NCI-H1930 (cell line): ENCODE measurements at regions not wholly inside any gene's neighbourhood (a gene's known extent, or its start where the extent isn't known, plus 50 kb on each side); places are given as distances from the start of the nearest gene placed in this dataset.
"Not testable (repeated sequence)": the region's sequence is repeated elsewhere in the genome, so short reads cannot be mapped to it uniquely, and the experiment has no call there.

ENCODE experiments used
- DNase-seq, 2 experiments: peaks; one replicate each; lab custom pipeline; 2025; lab: John Stamatoyannopoulos, UW

DNA sequence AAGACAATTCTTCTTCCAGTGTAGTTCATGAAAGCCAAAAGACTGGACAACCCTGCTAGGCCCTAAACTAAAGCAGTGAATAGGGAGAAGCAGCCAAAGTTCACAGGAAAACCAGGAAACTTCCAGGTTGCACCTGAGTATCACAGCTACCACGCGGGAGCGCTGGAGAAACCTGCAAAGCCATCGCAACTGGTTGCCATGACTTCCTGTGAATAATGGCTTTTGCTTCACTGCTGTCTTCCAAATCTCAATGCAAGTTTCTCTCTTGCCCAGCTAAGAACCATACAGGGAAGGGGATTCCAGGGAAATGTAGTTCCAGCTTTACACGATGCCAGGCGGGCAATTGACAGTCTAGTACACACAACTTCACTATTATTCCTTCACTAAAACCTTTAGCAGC lies 114.1 kb downstream of the GXYLT1 start:
- DNase-seq = no peak

DNA sequence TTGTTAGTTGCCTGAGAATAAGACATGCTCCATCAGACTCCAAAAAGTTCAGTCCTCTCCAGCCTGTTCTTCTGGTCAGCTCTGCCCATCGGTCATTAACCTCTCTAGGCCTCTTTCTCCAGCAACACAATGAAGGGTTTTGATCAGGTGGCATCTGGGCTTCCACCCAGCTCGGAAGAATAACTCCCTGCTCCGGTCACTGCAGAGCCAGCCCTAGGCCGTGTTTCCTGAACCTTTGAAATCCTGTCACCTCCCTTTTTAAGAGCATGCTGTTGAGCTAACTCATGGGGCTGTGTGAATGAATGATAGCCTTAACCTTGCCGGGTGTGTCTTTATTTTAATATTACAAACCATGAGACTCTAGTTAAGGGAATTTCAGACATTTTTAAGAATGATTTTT lies 117.1 kb downstream of the GXYLT1 start:
- no peak for DNase-seq

DNA sequence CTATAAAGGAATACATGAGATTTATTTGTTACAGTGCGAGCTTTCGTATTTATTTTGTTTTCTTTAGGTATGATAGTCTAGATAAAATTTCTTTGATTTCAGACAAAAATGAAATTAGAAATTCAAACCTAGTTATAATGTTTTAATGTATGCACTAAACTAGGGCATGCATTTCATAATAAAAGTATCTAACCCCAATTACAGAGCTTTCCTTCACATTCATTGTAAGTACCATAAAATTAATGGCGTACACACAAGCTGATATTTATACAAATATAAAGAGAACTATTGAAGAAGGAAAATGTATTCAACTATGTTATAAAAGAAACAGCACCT lies 120.2 kb downstream of the GXYLT1 start:
- no peak for DNase-seq

DNA sequence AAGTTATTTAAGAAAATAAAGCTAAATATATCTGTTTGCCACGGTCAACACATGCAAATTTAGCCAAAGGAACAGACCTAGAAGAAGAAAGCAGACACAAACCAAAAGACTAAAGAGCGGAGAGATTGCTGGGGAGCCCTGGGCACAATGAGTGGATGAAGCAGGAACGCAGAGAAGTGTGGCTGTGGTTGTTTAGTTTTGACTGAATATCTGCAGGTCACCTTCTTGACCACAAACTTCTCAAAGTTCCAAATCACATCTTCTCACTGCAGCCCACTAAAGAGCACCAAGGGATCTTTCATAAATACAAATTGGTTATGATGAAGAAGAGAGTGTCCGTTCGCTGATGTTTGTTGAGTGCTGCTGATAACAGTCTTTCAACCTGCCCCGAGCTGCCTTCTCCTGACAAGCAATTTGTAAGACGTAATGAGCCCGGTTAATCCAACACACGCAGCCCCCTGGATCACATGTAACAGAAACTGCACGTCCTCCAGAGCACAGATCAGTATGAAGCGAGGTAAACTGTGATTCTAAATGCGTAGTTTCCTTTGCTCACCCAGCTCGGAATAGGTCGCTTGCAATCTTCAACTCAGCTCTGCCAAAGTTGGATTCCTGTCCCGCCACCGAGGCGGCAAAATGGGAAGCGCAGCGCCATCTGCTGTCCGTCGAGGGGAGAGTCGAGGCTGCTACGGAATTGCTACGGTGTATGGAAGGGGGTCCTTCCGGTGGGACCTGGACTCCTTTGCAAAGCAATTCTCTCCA lies 120.8 kb downstream of the GXYLT1 start:
- DNase-seq = no peak

DNA sequence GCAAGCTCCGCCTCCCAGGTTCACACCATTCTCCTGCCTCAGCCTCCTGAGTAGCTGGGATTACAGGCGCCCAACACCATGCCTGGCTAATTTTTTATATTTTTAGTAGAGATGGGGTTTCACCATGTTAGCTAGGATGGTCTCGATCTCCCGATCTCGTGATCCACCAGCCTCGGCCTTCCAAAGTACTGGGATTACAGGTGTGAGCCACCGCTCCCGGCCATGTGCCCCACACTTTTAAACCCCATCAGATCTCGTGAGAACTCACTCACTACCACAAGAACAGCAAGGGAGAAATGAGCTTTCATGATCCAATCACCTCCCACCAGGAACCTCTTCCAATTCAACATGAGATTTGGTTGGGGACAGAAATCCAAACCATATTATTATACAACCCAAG lies 122.7 kb downstream of the GXYLT1 start:
- not testable (repeated sequence) for DNase-seq

DNA sequence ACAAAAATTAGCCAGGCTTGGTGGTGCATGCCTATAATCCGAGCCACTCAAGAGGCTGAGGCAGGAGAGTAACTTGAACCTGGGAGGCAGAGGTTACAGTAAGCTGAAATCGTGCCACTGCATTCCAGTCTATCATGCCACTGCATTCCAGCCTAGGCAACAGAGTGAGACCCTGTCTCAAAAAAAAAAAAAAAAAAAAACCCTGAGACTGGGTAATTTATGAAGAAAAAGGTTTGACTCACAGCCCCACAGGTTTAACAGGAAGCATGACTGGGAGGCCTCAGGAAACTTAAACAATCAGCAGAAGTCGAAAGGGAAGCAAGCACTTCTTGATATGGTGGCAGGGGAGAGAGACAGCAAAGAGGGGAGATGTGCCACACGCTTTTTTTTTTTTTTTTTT lies 123.2 kb downstream of the GXYLT1 start:
- DNase-seq = no peak

DNA sequence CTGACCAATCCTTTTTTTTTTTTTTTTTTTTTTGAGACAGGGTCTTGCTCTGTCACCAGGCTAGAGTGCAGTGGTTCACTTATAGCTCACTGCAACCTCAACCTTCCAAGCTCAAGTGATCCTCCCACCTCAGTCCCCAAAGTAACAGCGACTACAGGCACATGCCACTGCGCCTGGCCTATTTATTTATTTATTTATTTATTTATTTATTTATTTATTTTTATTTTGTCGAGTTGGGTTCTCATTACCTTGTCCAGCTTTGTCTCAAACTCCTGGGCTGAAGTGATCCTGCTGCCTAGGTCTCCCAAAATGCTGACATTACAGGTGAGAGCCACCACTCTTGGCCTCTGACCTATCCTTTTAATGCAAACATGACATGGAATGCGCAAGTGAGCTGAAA lies 124.4 kb downstream of the GXYLT1 start:
- no peak for DNase-seq

DNA sequence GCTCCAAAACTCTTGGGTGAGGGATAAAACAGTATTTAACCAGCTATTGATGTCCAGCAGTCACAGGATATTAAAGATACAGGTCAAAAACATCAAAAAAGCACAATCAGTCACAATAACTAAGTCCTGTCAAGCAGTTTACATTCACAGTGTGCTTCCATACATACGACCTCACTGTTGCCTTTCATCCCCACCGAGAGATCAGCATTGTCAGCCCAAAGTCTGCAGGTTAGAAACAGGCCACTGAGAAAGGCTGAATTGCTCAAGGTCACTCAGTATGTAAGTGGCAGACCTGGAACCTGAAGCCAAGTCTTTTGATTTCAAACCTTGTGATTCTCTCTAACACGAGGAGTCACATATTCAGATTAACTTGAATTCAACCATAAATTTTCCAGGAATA lies 124.9 kb downstream of the GXYLT1 start:
- DNase-seq = no peak

DNA sequence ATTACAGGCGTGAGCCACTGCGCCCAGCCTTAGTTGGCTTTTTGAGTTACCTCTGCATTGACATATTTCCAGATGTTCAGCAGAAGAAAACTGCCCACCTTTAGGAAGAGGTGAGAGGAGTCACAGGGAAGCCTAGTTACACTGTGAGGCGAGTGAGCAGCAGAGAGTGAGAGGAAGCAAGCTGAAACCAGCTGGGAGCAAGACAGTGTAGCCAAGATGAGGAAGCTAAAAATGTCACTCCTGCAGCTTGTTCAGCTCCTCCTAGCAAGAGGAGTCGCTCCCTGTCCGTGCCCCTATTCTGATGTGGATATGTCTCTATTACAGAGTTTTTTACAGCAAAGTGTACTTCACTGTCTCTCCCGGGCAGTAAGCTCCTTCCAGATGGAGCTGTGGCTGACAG lies 127.6 kb downstream of the GXYLT1 start:
- no peak for DNase-seq

DNA sequence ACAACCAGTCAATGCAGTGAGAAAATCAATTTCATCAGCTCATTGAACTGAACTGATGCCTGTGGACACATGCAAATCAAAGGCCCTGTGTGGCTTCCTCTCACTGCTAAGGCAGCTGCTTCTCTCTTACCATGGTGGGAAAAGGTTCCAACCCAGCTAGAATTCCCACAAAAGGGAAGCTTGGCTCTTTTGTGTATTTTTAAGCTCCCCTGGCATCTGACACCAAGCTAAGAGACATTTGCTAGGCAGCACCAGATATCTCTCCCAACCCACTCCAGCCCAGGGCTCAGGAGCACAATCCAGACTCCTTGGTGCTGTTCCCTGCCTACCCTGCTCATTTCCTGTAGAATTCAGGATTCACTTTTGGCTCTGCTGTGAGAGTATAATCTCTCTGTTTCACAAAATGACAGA lies 129.6 kb downstream of the GXYLT1 start:
- no peak for DNase-seq

DNA sequence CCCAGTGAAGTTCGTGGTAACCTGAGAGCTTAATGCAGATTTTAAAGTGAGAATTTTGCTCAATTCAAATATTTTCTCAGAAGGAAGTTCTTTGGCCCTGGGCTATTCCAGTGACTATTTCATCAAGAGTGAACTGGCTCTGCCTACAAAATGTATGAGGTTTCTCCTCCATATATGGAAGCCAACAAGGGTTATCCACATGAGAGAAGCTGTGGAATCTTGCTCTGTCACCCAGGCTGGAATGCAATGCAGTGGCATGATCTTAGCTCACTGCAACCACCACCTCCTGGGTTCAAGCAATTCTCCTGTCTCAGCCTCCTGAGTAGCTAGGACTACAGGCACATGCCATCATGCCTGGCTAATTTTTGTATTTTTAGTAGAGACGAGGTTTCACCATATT lies 132.2 kb downstream of the GXYLT1 start:
- not testable (repeated sequence) for DNase-seq

DNA sequence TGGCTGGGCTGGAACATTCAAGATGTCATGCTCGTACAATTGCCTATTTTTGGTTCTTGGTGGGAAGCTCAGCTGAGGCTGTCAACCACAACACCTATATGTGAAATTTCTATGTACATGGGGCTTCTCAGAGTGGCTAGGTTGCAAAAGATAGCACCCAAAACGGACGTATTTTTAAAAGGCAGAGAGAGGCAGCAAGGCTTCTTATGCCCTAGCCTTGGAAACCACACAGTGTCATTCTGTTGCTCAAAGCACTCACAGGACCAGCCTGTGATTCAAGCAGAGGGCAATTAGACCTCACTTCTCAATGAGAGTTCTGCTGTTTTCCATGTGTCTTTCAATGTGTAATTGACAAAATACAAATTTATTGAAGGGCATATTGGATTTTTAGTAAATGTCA lies 134.0 kb downstream of the GXYLT1 start:
- no peak for DNase-seq

DNA sequence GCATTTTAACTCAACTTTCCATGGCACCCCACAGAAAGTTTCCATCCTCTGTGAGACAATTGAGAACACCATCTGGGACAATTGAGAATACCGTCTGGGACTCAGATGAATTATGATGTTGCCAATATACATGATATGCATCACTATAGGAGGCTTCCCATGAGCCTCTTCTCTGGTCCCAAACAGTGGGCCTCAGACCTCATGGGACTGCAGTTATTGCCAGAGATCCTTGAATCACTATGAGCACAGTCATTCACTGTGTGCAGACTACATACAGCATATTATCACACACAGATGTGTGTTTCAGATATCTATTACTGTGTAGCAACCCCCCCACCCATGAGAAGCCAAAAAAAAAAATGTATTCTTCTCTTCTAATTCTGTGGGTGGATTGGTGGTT lies 134.4 kb downstream of the GXYLT1 start:
- no peak for DNase-seq

DNA sequence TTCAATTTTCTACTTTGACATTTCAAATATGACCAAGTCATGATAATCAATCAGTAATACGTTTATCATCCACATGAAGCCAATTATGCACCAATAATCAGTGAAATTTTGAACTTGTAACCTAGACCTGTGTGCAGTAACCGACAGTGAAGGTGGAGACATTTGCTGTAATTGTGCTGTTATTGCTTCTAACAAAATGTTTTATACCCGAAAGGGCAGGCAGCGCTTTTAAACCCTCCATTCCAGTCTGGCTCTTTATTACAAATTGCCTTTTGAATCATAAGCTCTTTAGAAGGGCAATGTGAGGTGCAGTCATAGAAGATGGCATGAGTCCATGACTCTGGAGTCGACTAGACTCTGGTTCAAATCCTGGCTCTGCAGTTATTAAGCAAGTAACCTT lies 135.7 kb downstream of the GXYLT1 start:
- DNase-seq = no peak

DNA sequence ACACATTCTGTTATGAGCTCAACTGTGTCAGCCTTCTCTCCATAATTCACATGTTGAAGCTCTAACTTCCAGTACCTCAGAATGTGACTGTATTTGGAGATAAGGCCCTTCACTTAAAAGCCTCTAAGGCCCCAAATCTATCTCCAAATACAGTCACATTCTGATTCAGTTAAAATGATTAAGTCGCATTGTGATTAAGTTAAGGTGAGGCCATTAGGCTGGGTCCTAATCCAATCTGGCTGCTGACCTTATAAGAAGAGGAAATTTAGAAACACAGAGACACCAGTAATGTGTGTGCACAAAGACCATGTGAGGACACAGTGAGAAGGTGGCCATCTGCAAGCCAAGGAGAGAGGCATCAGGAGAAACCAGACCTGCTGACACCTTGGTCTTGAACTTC lies 141.6 kb downstream of the GXYLT1 start:
- no peak for DNase-seq

DNA sequence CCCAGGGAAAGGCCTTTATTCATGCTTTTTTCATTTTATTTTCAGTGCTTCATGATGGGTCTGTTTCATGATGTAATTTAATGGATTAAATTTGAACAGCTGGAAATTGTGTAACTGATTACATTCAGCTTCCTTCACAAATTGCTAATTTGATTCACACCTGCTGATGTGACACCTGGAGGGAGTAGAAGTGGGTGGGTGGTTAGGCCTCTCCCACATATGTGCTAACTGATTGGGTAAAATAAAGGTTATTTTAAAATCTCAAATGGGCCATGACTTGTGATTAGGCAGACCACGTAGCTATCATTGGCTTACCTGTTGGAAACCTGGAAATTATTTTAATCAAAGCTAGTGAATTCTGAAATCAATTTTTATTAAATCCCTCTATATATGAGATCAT lies 142.1 kb downstream of the GXYLT1 start:
- no peak for DNase-seq

DNA sequence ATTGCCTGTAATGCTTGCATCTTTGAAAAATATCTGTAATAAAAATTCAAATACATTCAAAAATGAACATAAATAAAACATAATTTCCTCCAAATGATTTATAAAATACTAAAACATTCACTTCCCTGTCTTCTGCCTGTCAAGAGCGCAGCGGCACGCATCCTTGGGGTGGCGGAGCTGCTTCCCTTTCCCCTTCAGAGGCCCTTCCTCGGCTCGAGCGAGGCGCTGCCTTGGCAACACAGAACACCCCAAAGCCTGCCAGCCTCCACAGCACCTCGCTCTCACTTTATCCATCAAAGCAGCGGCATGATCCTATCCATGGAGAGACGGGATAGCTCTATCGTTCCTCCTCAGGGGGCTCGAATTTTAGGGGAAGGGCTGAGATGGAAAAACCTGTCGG lies 146.2 kb downstream of the GXYLT1 start:
- no peak for DNase-seq

DNA sequence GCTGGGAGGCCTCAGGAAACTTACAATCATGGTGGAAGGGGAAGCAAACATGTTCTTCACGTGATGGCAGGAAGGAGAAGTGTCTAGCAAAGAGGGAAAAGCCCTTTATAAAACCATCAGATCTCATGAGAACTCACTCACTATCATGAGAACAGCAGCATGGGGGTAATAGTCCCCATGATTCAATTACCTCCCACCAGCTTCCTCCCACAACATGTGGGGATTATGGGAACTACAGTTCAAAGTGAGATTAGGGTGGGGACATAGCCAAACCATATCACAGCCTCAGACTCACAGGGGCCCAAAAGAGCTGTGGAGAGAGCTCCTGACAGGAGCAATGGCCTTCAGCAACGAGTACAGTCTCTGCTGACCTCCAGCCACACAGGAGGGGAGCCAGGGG lies 151.4 kb downstream of the GXYLT1 start:
- no peak for DNase-seq

DNA sequence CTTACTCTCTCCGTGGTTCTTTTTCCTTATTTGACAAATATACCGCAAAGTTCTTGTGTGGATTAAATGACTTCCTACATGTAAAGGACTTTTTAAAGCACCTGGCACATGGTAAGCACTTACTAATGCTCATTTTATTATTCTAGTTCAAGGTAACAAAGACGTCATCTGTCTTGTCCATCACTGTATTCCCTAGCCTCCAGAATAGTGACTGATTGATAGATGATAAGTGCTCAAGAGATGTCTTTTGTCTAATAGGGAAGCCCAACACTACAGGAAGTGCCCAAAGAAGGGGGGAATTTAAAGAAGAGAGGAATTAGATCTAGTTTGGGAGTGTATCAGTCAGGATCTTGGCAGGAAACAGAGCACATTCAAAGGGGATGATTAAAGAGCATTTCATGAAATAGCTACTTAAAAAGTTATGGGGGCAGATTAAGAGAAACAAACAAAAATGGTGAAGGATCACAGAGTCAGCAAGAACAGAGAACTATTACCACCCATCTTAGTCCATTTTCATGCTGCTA lies 151.9 kb downstream of the GXYLT1 start:
- DNase-seq = no peak

DNA sequence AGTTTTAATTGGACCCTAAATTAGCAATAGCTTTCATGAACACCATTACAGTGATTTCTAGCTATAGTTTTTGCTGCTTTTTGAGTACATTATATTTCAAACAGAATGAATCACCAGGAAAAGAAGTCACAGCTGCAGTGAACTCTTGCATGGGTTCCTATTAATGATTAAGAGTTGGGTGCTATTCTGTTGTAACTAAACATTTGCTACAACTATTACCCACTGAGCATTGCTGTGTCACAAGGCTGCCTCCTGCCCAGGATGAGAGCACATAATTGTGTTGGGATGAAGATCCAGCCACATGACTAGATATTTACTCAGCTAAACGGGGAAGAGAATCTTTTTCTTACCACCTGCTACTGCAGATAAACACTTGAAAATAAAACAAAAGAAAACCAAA lies 152.7 kb downstream of the GXYLT1 start:
- peak in 1 of 2 experiments; percentile 46 for DNase-seq

DNA sequence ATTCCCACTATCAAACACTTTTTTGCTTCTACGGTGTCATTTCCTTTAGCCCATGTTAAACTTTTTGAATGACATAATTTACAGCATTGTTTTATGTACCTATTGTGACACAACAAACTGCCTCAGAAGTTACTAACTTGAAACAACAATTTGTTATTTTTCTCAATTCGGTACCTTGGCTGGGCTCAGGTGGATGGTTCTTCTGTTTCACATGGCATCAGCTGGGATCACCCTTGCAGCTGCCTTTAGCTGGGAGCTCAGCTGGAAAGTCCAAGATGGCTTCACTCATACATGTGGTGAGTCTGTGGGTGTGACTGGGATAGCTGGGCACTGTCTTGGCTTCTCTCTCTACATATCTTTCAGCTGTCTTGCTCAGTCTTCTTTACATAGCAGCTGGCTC lies 156.0 kb downstream of the GXYLT1 start:
- DNase-seq = no peak

DNA sequence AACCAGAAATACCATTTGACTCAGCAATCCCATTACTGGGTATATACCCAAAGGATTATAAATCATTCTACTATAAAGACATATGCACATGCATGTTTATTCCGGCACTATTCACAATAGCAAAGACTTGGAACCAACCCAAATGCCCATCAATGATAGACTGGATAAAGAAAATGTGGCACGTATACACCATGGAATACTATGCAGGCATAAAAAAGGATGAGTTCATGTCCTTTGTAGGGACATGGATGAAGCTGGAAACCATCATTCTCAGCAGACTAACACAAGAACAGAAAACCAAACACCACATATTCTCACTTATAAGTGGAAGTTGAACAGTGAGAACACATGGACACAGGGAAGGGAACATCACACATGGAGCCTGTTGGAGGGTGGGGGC lies 158.2 kb downstream of the GXYLT1 start:
- DNase-seq = not testable (repeated sequence)

DNA sequence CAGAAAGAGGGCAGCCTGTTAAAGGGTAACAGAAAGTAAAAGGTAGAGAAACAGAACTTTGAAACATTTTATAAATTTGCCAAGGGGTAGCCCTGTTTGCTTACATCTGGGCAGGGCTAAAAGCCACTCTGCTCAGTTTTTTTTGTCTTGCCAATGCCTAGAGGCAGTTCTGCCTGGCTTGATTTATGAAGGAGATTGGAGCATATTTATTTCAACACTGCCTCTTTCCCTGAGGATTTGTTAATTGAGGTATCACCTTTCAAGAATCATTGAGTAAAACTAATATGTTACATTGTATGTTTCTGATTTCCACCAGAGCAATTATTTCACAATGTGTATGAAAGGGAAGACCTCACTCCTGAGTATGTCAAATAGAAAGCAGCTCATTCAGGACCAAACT lies 160.8 kb downstream of the GXYLT1 start:
- peak; percentile 58 to 82 for DNase-seq

DNA sequence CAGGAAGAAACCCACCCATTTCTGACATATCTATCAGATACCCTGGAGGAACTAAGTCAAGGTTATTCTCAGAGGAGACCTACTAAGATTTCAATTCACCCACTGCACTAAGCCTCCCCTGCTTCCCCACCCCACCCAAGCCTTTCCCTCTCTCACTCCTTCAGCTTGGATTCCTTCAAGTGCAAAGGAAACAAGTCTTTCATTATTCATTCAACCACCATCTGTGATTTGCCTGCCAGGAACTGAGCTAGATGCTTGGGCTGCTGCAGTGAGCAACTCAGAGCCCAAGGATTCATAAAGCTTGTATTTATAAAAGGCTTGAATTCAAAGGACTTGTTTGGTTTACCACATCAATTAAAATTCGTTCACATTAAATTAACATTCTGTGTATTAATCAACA lies 161.3 kb downstream of the GXYLT1 start:
- no peak for DNase-seq
